GM18498 (cell line): ENCODE measurements at regions not wholly inside any gene's neighbourhood (a gene's known extent, or its start where the extent isn't known, plus 50 kb on each side); places are given as distances from the start of the nearest gene placed in this dataset.
A peak's percentile ranks its signal among the peaks of the same experiment; 100 is the strongest.
"Not testable (repeated sequence)": the region's sequence is repeated elsewhere in the genome, so short reads cannot be mapped to it uniquely, and the experiment has no call there.

Experiments
- ATAC-seq: cut with Tn5 transposase; IDR thresholded peaks from one replicate; pipeline ENCODE4 v1.9.1; 2021; ENCODE audit warnings: mild to moderate bottlenecking, moderate library complexity; ENCODE audit not compliant: unreplicated experiment

DNA sequence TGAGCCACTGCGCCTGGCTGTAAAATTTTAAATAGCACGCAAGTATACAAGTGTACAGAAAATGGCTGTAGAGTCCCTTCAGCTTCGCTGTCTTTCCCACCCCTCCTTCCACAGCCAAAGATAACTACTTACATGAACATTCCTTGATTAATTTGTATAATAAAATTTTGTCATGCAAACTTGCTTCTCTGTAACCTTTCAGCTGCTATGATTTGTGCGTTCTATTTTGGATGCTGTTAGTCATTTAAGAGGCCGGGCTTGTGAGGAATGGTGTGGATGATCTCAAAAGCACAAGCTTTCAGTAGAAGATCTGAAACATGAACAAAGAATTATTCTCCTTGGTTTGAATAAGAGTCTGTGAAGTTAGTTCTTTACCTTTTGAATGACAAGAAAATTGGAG, 115.0 kb upstream of the TLE1 start:
- ATAC-seq, result no peak

DNA sequence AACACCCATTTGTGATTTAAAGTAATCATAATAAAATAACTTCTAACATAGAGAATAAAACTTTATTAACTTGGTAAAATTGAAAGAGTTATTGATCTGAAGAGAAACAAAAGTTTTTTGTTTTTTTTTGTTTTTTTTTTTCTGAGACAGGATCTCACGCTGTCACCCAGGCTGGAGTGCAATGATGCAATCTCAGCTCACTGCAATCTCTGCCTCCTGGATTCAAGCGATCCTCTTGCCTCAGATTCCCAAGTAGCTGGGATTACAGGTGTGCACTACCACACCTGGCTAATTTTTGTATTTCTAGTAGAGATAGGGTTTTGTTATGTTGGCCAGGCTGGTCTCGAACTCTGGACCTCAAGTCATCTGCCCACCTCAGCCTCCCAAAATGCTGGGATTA, 116.5 kb upstream of the SPATA31D4 start:
- not testable (repeated sequence) for ATAC-seq

DNA sequence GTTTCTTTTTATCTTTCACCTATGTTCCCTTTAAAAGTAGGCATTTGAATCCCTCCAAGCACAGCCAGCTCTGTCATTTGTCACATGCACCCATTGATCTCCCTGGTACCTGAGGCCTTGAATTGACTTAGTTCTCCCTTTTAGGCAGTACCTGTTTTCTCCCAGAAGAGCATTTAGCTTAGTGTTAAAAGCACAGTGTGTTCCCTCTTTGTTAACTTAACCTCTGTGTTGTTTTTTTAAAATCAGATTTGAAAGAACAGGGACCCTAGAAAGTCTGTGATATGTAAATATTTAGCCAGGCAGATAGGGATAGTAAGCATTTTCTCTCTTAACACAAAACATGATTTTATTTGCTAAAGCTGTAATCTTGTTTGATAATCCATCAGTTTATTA, 113.8 kb upstream of the SPATA31D4 start:
- ATAC-seq, result no peak

- peak; percentile 74 for ATAC-seq
Observed at GRCh38 chr9:81814794-81815464, 113.3 kb upstream of the SPATA31D4 start.

- ATAC-seq, result no peak
Observed at GRCh38 chr9:81815781-81816180, 112.4 kb upstream of the SPATA31D4 start.

GRCh38 chr9:81819155-81819554, 109.1 kb upstream of the SPATA31D4 start:
- ATAC-seq, result no peak

DNA sequence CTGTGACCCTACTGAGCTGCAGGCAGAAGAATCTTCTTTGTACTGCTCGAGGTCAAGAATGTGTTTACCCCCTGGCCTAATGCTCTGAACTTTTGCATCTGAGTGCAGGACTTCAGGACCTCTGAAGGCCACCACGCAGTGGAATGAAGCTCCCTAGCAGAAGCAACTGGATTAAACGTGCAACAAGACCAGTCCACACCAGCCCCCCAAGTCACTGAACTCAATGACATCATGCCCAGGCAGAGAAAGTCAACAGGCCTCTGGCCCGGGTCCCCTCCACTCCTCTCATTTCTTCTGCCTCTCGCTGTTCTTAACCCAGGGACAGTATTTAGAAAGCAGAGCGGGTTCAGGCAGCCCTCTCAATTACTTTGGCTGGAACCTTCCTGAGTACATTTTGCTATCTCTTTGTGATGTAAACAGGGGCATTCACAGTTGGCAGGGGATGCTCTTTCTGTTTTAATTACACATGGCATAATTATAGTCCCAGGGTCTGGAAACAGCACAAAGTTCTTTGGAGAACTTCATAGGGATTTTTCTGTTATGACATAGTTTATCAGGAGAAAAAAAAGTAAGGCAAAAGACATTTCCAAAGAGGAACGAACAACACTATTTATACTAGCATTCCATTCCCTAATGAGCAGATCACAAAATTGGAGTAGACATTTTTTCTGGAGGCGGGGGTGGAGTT, 108.2 kb upstream of the SPATA31D4 start:
- no peak for ATAC-seq

DNA sequence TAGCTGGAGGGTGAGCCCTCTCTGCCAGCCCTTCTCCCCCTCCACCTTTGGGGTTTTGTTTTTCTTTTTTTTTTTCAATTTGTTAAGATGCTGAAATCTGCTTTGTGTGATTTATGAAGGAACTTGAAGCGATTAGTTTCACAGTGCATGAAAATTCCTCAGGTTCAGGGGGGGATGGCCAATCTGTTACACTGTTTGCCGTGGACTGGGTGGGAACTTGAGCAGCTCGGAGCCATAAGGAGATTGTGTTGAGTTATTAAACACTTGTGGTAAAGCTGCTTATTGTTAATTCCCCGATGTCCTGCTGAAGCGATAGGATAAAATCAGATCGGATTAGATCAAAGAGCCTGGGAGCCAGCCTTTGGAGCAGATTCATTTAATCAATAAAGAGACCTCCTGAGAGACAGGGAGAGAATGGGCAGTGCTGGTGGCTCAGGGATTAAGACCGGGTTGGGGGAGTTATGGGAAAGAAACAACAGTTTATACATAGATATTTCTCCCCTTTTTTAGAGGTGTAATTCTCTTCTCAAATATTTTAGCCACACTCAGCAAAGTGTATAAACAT, 105.8 kb upstream of the SPATA31D4 start:
- no peak for ATAC-seq

GRCh38 chr9:81822967-81823366, 105.3 kb upstream of the SPATA31D4 start:
- no peak for ATAC-seq

- no peak for ATAC-seq
Observed at GRCh38 chr9:81823672-81824554, 104.3 kb upstream of the SPATA31D4 start.

- no peak for ATAC-seq
Observed at GRCh38 chr9:81824802-81825730, 103.2 kb upstream of the SPATA31D4 start.

DNA sequence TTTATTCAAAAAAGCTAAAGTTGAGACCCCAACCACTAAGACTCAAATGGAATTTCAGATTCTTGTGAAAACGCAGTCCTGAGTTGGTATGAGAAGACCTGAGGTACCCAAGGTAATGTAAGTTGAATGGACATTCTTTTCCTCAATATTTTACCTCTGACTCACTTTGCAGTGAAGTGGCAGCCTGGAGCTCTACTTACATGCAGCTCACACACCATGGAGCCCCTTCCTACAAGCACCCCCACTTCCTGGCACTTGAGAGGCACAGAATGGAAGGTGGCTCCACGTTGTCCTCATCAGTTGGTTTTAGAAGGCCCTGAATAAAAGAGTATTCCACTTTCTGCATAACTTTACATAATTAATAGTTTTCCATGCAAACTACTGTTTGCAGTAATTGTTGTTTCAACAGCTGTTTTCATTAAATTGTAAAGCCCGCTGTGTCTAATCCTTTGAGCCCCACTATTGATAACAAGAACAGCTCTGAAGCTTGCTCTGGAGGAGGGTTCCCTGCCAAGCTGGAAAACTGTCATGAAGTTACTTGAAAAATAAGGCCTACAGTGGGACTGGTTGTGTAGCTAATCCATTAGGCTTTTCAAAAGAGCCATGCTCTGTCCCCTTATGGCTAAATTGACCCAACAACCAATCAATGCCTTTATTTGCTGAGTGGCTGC, 102.2 kb upstream of the SPATA31D4 start:
- no peak for ATAC-seq

GRCh38 chr9:81826517-81826906, 101.7 kb upstream of the SPATA31D4 start:
- no peak for ATAC-seq

- peak; percentile 88 for ATAC-seq
Observed at GRCh38 chr9:81827616-81828296, 100.5 kb upstream of the SPATA31D4 start.

DNA sequence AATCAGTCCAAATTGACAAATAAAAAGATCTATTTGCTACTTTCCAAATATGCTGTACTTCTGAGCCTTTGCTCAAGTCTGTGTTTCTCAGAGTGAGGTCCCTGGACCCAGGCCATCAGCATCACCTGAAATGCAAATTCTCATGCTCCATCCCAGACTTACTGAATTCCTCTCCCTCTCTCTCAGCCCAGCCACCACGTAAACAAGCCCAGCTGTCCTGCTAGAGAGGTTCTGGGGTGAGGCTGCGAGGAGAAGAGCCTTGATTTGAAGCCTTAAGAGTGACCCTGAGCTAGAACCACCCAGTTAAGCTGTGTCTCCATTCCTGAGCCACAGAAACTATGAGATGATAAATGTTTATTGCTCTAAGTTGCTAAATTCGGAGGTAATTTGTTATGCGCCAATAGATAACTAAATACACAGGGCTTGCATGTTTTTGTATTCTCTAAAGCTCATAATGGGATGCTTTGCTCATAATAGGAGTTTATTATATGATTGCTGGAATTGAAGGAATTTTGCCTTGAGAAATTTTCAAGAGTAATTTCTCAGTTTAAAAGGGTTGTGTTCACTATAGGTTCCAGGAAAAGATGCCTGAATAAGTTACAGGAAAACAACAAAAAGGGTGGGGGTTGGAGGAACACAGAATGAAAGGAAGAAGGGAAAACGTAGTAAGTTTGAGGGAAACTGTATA, 98.9 kb upstream of the SPATA31D4 start:
- no peak for ATAC-seq

DNA sequence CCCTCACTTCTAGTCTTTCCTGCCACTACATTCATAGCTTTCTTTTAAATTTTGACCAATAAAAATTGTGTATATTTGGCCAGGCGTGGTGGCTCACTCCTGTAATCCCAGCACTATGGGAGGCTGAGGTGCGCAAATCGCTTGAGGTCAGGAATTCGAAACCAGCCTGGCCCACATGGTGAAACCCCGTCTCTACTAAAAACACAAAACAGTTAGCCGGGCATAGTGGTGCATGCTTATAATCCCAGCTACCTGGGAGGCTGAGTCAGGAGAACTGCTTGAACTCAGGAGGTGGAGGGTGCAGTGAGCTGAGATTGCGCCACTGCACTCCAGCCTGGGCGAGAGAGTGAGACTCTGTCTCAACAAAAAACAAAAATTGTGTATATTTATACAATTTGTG, 97.8 kb upstream of the SPATA31D4 start:
- ATAC-seq, result not testable (repeated sequence)

GRCh38 chr9:81832571-81833285, 95.5 kb upstream of the SPATA31D4 start:
- no peak for ATAC-seq
